ENCODE measurements at regions not wholly inside any gene's neighbourhood (a gene's known extent, or its start where the extent isn't known, plus 50 kb on each side); places are given as distances from the start of the nearest gene placed in this dataset.

DNA sequence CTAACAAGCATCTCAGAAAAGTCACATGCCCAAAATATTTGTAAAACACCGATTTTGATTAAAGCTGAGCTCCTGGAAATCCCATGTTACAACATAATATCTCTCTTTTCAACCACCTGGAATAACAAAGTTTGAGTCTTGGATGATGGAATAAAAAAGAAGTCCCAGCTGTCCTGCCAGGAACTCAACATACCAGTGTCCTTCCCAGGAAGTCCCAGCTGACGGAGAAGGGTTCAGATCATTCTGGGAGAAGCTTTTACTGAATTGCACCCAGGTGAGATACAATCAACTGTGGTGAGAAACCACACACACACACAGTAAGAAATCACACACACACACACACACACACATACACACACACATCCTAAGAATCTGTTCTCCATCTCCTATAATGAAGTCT, 413.1 kb upstream of the PKDCC start:
- TF ChIP-seq ZFX (IDR thresholded peaks at IDR 0.05), result no peak
- TF ChIP-seq, protein P1, sequence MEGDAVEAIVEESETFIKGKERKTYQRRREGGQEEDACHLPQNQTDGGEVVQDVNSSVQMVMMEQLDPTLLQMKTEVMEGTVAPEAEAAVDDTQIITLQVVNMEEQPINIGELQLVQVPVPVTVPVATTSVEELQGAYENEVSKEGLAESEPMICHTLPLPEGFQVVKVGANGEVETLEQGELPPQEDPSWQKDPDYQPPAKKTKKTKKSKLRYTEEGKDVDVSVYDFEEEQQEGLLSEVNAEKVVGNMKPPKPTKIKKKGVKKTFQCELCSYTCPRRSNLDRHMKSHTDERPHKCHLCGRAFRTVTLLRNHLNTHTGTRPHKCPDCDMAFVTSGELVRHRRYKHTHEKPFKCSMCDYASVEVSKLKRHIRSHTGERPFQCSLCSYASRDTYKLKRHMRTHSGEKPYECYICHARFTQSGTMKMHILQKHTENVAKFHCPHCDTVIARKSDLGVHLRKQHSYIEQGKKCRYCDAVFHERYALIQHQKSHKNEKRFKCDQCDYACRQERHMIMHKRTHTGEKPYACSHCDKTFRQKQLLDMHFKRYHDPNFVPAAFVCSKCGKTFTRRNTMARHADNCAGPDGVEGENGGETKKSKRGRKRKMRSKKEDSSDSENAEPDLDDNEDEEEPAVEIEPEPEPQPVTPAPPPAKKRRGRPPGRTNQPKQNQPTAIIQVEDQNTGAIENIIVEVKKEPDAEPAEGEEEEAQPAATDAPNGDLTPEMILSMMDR (conservative IDR thresholded peaks at IDR 0.05), result no peak
- no peak overlapping the region for H3K27ac ChIP-seq

DNA sequence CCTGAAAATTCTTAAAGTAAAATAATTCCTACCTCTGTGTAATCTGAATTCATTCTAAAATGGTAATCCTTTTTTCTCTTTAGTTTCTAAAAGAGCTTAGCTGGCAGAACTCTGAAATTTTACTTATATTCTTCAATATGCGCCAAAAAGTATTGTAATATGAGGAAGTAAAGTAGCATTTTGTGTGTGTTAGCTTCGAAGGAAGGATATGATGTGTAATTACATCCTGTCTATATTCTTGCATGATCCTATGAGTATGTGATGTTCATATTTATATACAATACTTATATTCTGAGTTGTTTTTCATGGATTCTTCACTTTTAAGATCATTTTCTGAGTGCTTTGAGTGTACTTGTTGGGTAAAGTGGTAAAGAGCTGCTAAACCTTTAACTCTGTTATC, 402.9 kb upstream of the PKDCC start:
- TF ChIP-seq, protein P1 (conservative IDR thresholded peaks at IDR 0.05), result no peak
- no peak for TF ChIP-seq ZFX (IDR thresholded peaks at IDR 0.05)
- H3K27ac ChIP-seq, result no peak overlapping the region

DNA sequence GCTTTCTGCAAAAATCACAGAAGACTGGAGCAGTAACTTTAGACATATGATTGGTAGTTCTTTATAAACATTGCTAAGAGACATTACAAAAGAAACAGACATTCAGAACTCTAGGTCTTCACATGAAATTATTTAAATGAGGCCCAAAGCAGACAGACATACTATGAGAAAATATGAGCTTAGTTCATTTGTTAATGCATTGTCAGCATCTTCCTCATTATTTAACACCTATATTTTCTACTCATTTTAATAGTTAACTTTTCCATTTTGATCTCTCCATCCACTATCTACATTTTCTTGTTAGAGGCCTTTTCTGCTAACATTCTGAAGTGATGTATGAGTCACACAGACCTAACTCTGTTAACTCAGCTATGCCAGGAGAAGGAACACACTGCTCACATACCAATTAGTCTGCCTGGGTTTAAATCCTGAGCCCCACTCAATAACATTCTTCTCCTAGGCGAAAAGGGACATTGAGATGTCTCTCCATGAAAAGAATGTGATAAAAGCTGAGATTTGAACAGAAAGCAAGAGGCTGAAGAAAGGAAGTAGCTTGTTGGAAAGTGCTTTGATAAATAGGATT, 400.3 kb upstream of the PKDCC start:
- H3K27ac ChIP-seq, result no peak overlapping the region
- no peak for TF ChIP-seq ZFX (IDR thresholded peaks at IDR 0.05)
- TF ChIP-seq, protein P1 (conservative IDR thresholded peaks at IDR 0.05), result no peak

DNA sequence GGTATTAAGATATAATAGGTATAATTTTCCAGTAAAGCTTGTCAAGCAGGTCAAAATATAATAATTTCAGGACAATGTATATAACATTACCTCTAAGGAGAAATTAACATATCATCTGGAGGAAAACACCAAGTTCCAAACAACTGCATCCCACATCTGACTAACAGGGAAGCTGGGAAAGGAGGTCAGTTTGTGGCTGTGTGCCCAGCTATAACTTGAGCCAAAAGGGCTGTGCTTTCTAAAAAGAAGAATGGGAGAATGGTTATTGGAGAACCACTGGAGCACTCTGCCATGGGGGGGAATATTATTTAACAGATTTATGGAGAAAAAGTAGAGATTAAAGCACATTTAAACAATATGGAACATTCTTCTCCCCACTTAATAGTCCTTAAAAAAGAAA, 390.6 kb upstream of the PKDCC start:
- TF ChIP-seq, protein P1 (conservative IDR thresholded peaks at IDR 0.05), result no peak
- TF ChIP-seq ZFX (IDR thresholded peaks at IDR 0.05), result no peak
- H3K27ac ChIP-seq, result no peak overlapping the region

DNA sequence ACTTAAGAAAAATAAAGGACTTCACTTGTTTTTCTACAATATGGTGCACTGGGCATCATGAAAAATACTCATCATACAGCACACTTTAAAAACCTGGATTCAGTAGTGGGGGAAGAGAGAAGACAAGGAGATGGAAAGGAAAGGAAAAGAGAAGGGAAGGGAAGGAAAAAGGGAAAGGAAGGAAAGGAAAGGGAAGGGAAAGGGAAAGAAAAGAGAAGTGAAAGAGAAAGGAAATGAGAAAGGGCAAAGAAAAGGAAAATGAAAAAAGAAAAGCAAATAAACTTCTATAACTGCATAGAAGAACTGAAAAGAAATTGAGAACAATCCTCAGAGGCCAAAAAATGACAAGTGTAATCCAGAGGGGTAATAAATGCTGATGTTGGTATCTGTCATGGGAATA, 388.1 kb upstream of the PKDCC start:
- no peak overlapping the region for H3K27ac ChIP-seq
- TF ChIP-seq, protein P1 (conservative IDR thresholded peaks at IDR 0.05), result no peak
- TF ChIP-seq ZFX (IDR thresholded peaks at IDR 0.05), result no peak

DNA sequence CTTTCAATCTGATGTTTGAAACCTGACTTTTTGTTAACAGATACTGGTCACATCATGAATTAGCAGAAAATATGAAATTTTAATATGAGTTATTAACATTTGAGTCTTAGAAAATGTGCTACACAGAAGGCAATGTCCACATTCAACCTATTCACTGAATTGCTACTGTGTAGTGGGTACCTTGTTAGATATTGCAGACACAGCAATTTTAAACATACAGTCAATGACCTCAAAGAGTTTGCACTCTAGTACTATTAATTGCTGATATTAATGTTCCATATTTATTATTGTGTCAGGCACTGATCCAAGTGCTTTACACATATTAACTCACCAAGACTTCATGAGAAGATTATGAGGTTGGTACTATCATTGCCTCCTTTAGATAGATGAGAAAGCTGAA, 385.4 kb upstream of the PKDCC start:
- TF ChIP-seq, protein P1 (conservative IDR thresholded peaks at IDR 0.05), result no peak
- no peak for TF ChIP-seq ZFX (IDR thresholded peaks at IDR 0.05)

DNA sequence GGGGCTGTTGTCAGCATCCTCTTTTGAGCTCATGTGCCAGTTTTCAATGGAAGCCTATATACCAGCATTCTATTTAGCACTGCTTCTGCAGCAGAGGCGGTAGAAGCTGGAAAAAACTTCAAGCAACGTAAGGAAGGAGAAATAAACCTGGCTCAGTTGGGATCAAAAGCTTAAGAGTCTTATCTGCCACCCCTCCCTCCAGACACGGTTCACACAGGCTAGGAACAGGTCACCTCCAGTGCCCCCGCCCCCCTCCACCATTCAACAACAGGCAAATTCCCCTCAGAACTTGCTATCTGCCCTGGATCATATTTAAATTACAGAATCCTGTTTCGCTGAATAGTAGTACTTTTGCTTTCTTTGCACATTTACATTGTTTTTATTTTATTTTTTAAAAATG, 384.8 kb upstream of the PKDCC start:
- TF ChIP-seq ZFX (IDR thresholded peaks at IDR 0.05), result no peak
- TF ChIP-seq, protein P1 (conservative IDR thresholded peaks at IDR 0.05), result no peak
- no peak overlapping the region for H3K27ac ChIP-seq

More for the DNA sequence above, 385.4 kb upstream of the PKDCC start:
- H3K27ac ChIP-seq, result no peak overlapping the region
